H1 (cell line): ENCODE measurements at regions not wholly inside any gene's neighbourhood (a gene's known extent, or its start where the extent isn't known, plus 50 kb on each side); places are given as distances from the start of the nearest gene placed in this dataset.

ENCODE experiments used
- CBX8 ChIP-seq: fragments of 300-800, 300-1000 bp; sonication (generic); IDR thresholded peaks from 2 replicates; pipeline ENCODE4 v1.7.1; 2016; ENCODE audit warnings: low read depth, low read length, borderline replicate concordance
- CHD2 ChIP-seq: IDR thresholded peaks from 2 replicates; pipeline ENCODE4 v1.6.1; 2012; ENCODE audit warnings: low read length, improper control_type of control experiment
- HDAC2 ChIP-seq, 2 experiments: fragments of 300-600 bp in 1 of 2; sonication (generic) in 1 of 2; IDR thresholded peaks; 2 replicates each; pipeline ENCODE4 v1.6.1; 2011 to 2012; ENCODE audit warnings: low read depth in 2 of 2, low read length in 2 of 2, mild to moderate bottlenecking in 2 of 2, moderate library complexity in 2 of 2, borderline replicate concordance in 1 of 2, inconsistent platforms in 1 of 2
- KDM1A ChIP-seq: fragments of 200-600, 300-600 bp; sonication (generic); IDR thresholded peaks from 2 replicates; pipeline ENCODE4 v1.7.1; 2016; ENCODE audit warnings: mild to moderate bottlenecking, low read length, borderline replicate concordance
- POU5F1 ChIP-seq: IDR thresholded peaks from 2 replicates; pipeline ENCODE4 v1.6.1; 2011; ENCODE audit warnings: low read depth, mild to moderate bottlenecking, low read length, moderate library complexity
- SAP30 ChIP-seq: fragments of 300-600 bp; sonication (generic); IDR thresholded peaks from 2 replicates; pipeline ENCODE4 v1.7.1; 2012; ENCODE audit warnings: low read length, moderate library complexity, mild to moderate bottlenecking, inconsistent platforms; ENCODE audit not compliant: insufficient read depth, insufficient replicate concordance
- SP1 ChIP-seq: IDR thresholded peaks from 2 replicates; pipeline ENCODE4 v1.6.1; 2011; ENCODE audit warnings: low read depth, low read length
- SP2 ChIP-seq: IDR thresholded peaks from 2 replicates; pipeline ENCODE4 v1.6.1; 2012; ENCODE audit warnings: mild to moderate bottlenecking, low read length, inconsistent platforms

GRCh38 chr10:118114992-118115391 lies 68.3 kb upstream of the RAB11FIP2 start (continued):
- no peak for TF ChIP-seq CHD2
- no peak for TF ChIP-seq SAP30
- no peak for TF ChIP-seq CBX8
- no peak for TF ChIP-seq SP1
- TF ChIP-seq SP2, result no peak
- no peak for TF ChIP-seq KDM1A
- TF ChIP-seq HDAC2 (IDR thresholded peaks at IDR 0.05; ENCODE audit: borderline replicate concordance in 1 of 2, low read depth in 2 of 2, low read length in 2 of 2), result no peak
- TF ChIP-seq POU5F1, result no peak
